Skeletal muscle satellite cell (primary cell): ENCODE measurements at regions not wholly inside any gene's neighbourhood (a gene's known extent, or its start where the extent isn't known, plus 50 kb on each side); places are given as distances from the start of the nearest gene placed in this dataset.

Experiments used
- H3K27me3 ChIP-seq: 2 replicates; pipeline ENCODE4 v1.7.0; 2013; ENCODE audit warnings: low read length; ENCODE audit not compliant: control insufficient read depth, insufficient read depth
- H3K36me3 ChIP-seq: 2 replicates; pipeline ENCODE4 v1.7.0; 2013; ENCODE audit warnings: mild to moderate bottlenecking, control low read depth, low read length; ENCODE audit not compliant: insufficient read depth
- H3K4me1 ChIP-seq: 2 replicates; pipeline ENCODE4 v1.7.0; 2013; ENCODE audit warnings: low read length; ENCODE audit not compliant: control insufficient read depth, insufficient read depth
- H3K4me2 ChIP-seq: 2 replicates; pipeline ENCODE4 v1.7.0; 2013; ENCODE audit warnings: mild to moderate bottlenecking, low read length
- H3K4me3 ChIP-seq: 2 replicates; pipeline ENCODE4 v1.7.0; 2013; ENCODE audit warnings: low read length
- H3K9ac ChIP-seq: 2 replicates; pipeline ENCODE4 v1.7.0; 2013; ENCODE audit warnings: mild to moderate bottlenecking, low read depth, low read length, moderate library complexity
- H3K9me3 ChIP-seq: replicated peaks from 2 replicates; pipeline ENCODE4 v1.7.0; 2013; ENCODE audit warnings: mild to moderate bottlenecking, control low read depth, low read length

GRCh38 chr15:97748576-97748975, 211.9 kb upstream of the ARRDC4 start:
- Histone ChIP-seq H3K4me1 (no peaks in the 10 kb centered on the region), H3K9ac (no peak overlapping the region), H3K36me3 (no peaks in the 10 kb centered on the region), H3K9me3 (no peaks in the 10 kb centered on the region), H3K27me3 (no peaks in the 10 kb centered on the region), H3K4me2 (no peak overlapping the region), H3K4me3 (no peak overlapping the region)

DNA sequence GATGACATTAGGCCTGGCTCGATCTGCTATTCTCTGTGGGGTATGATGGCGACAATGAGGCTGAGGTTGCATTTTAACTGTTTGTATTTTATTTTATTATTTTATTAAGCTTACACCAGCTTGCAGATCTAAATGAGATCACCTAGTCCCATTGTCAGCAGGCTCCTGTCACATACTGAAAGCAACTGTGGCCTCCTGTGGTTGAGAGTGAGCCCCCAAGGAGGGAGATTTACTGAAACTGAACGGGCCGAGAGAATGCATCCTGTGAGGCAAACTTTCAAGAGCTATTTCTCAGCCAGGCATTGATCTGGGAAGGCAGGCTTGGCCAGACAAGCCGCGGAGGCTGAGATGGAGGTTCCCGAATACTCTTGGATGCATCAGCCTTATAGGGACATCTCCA, 210.4 kb upstream of the ARRDC4 start:
- Histone ChIP-seq H3K9ac (no peak overlapping the region), H3K9me3 (no peaks in the 10 kb centered on the region), H3K4me3 (no peak overlapping the region), H3K27me3 (no peaks in the 10 kb centered on the region), H3K4me1 (no peaks in the 10 kb centered on the region), H3K36me3 (no peaks in the 10 kb centered on the region), H3K4me2 (no peak overlapping the region)

GRCh38 chr15:97755726-97756125, 204.8 kb upstream of the ARRDC4 start:
- no peak overlapping the region for H3K4me3 ChIP-seq
- no peaks in the 10 kb centered on the region for H3K27me3 ChIP-seq
- H3K36me3 ChIP-seq, result no peaks in the 10 kb centered on the region
- no peaks in the 10 kb centered on the region for H3K4me1 ChIP-seq
- no peak overlapping the region for H3K4me2 ChIP-seq
- no peaks in the 10 kb centered on the region for H3K9me3 ChIP-seq
- H3K9ac ChIP-seq, result no peak overlapping the region

- no peak overlapping the region for H3K4me2 ChIP-seq
- H3K4me3 ChIP-seq, result no peak overlapping the region
- no peaks in the 10 kb centered on the region for H3K27me3 ChIP-seq
- H3K9me3 ChIP-seq, result no peaks in the 10 kb centered on the region
- no peaks in the 10 kb centered on the region for H3K36me3 ChIP-seq
- no peak overlapping the region for H3K9ac ChIP-seq
- no peaks in the 10 kb centered on the region for H3K4me1 ChIP-seq
Measured at GRCh38 chr15:97759363-97759762, 201.1 kb upstream of the ARRDC4 start.

DNA sequence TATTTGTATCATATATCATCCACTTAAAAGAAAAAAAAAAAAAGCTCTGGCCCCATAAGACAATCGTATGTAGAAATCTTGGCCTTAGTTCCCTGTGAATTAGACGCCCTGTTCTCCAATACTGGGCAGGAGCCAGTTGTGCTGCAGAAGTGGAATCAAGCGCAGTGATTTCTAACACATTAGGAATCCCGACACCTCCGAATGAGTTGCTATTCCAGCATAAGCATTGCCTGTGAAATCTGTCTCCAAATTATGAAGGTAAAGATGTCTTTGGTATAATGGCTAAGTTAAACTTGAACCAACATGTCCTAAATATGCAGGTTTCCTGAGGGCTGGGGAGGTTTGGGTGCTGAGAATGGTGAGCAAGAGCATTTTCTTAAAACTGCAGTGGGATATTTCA, 199.4 kb upstream of the ARRDC4 start:
- Histone ChIP-seq H3K4me2 (no peak overlapping the region), H3K36me3 (no peaks in the 10 kb centered on the region), H3K9ac (no peak overlapping the region), H3K4me1 (no peaks in the 10 kb centered on the region), H3K4me3 (no peak overlapping the region), H3K27me3 (no peaks in the 10 kb centered on the region), H3K9me3 (no peaks in the 10 kb centered on the region)

- no peaks in the 10 kb centered on the region for H3K9me3 ChIP-seq
- H3K4me3 ChIP-seq, result no peak overlapping the region
- no peak overlapping the region for H3K9ac ChIP-seq
- no peaks in the 10 kb centered on the region for H3K4me1 ChIP-seq
- no peaks in the 10 kb centered on the region for H3K27me3 ChIP-seq
- H3K4me2 ChIP-seq, result no peak overlapping the region
- H3K36me3 ChIP-seq, result no peaks in the 10 kb centered on the region
Measured at GRCh38 chr15:97783240-97783639, 177.3 kb upstream of the ARRDC4 start.

GRCh38 chr15:97786741-97787140, 173.8 kb upstream of the ARRDC4 start:
- Histone ChIP-seq H3K4me2 (no peak overlapping the region), H3K9me3 (no peaks in the 10 kb centered on the region), H3K4me1 (no peaks in the 10 kb centered on the region), H3K9ac (no peak overlapping the region), H3K27me3 (no peaks in the 10 kb centered on the region), H3K4me3 (no peak overlapping the region), H3K36me3 (no peaks in the 10 kb centered on the region)

GRCh38 chr15:97790180-97790579, 170.3 kb upstream of the ARRDC4 start:
- Histone ChIP-seq H3K36me3 (no peaks in the 10 kb centered on the region), H3K9ac (no peak overlapping the region), H3K9me3 (peaks cover under 1% of the 10 kb centered on the region), H3K4me1 (no peaks in the 10 kb centered on the region), H3K4me3 (no peak overlapping the region), H3K4me2 (no peak overlapping the region), H3K27me3 (no peaks in the 10 kb centered on the region)

DNA sequence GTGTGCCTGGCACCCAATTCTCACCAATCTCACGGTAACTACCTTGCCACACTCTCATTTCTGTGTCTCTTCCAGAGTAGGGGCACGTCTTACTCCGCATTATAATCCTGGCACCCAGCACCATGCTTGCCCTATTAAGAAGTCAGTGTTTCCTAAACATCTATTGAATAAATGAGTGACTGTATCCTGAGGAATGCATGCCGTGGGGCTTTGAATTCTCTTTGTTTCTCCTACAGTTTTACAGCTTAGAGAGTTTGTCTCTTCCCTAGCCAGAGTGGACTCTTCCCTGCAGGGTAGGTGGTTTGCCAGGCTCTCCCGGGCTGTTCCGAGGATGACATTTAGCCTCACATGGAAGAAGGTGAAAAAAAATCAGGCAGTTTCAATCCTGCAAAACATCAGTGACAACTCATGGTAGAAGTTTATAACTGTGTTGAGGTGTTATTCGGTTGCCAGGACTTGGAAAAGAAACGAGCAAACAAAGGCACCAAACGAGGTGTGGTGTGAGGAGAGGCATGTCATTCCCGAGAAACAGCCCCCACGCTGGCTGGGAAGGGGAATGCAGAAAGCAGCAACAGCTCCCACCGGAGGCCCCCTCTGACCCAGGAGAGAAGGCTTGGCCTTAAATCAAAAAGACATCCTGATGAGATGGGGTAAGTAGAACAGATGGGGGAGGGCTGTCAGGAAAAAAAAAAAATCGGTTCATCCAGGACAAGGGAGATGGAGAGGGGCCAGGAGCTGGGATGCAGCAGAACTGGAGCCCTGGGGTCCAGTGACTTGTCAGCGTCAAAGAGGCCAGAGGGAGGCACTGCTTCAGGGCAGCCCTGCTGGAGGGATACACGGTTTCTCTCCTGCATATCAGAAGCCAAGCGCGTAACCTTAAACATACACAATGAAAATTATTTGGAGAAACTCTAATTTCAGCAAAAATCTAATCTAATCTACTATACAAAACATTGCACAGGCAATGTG, 168.4 kb upstream of the ARRDC4 start:
- H3K9ac ChIP-seq, result no peak overlapping the region

DNA sequence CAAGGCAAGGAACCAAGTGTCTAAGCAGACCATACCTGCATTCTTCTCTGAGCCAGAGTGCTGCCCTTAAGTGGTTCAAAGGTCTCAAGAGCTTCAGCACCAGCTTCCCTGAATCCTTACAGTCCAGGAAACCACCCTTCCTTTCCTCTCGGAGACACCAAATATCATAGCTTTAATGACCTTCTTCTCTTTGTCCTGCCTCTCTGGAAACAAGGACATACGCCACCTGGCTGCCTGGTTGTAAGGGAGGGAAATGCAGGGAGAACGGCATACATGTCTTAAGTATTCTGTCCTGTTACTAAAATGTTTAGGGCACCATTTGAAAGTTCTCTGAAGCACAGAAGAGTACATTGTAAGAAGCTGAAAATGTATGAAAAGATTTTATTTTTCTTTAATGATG, 155.6 kb upstream of the ARRDC4 start:
- H3K4me3 ChIP-seq, result no peak overlapping the region
- no peak overlapping the region for H3K9ac ChIP-seq
- no peak overlapping the region for H3K4me2 ChIP-seq
- H3K4me1 ChIP-seq, result no peaks in the 10 kb centered on the region
- H3K9me3 ChIP-seq, result peaks cover 3% of the 10 kb centered on the region
- H3K36me3 ChIP-seq, result no peaks in the 10 kb centered on the region
- no peaks in the 10 kb centered on the region for H3K27me3 ChIP-seq

More for the DNA sequence above, 168.4 kb upstream of the ARRDC4 start:
- Histone ChIP-seq H3K4me1 (no peaks in the 10 kb centered on the region), H3K36me3 (no peaks in the 10 kb centered on the region), H3K4me3 (no peak overlapping the region), H3K27me3 (no peaks in the 10 kb centered on the region), H3K4me2 (no peak overlapping the region), H3K9me3 (peaks cover 5% of the 10 kb centered on the region)

DNA sequence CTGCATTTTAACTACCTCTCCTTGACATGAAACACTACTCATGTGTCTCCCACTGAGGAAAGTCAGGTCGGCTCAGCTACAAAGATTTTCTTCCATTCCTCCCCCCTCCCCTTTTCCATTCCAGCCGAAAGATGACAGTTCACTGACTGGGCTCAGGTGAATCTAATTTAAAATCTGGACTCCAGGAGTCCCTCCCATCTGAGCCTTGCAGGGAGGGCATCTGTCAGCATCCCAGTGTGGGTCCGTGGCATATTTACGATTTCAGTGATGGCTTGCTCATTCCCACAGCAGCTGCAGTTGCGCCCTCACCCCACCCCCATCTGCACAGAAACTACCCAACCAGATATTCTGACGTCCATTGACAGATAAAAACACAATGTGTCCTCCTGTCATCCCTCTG, 153.7 kb upstream of the ARRDC4 start:
- Histone ChIP-seq H3K27me3 (no peaks in the 10 kb centered on the region), H3K9ac (no peak overlapping the region), H3K4me1 (no peaks in the 10 kb centered on the region), H3K4me3 (no peak overlapping the region), H3K4me2 (no peak overlapping the region), H3K9me3 (peaks cover 8% of the 10 kb centered on the region), H3K36me3 (no peaks in the 10 kb centered on the region)

GRCh38 chr15:97815835-97816234, 144.7 kb upstream of the ARRDC4 start:
- H3K36me3 ChIP-seq, result no peaks in the 10 kb centered on the region
- no peak overlapping the region for H3K4me3 ChIP-seq
- peaks cover 5% of the 10 kb centered on the region for H3K9me3 ChIP-seq
- H3K4me1 ChIP-seq, result no peaks in the 10 kb centered on the region
- no peak overlapping the region for H3K9ac ChIP-seq
- no peak overlapping the region for H3K4me2 ChIP-seq
- no peaks in the 10 kb centered on the region for H3K27me3 ChIP-seq
